OCI-LY1 (cell line): ENCODE measurements at regions not wholly inside any gene's neighbourhood (a gene's known extent, or its start where the extent isn't known, plus 50 kb on each side); places are given as distances from the start of the nearest gene placed in this dataset.

ENCODE experiments used
- H2AFZ ChIP-seq: fragments of 200-600 bp; sonication (generic), shearing (Covaris generic); 2 replicates; pipeline ENCODE4 v1.6.0; 2014; ENCODE audit warnings: antibody characterized with exemption, mild to moderate bottlenecking, low read length
- H3F3A ChIP-seq: fragments of 200-600 bp; sonication (generic), shearing (Covaris generic); 2 replicates; pipeline ENCODE4 v1.6.0; 2014; ENCODE audit warnings: mild to moderate bottlenecking, antibody characterized with exemption, low read length, moderate library complexity; ENCODE audit not compliant: insufficient read depth
- H3K27ac ChIP-seq: fragments of 200-600 bp; sonication (generic); 2 replicates; pipeline ENCODE4 v1.5.1; 2014; ENCODE audit warnings: low read length, mixed run types, mild to moderate bottlenecking, low read depth; ENCODE audit not compliant: poor library complexity, severe bottlenecking
- H3K27me3 ChIP-seq: fragments of 200-600 bp; sonication (generic); 2 replicates; pipeline ENCODE4 v1.6.0; 2014; ENCODE audit warnings: antibody characterized with exemption, mild to moderate bottlenecking, low read length, moderate library complexity; ENCODE audit not compliant: insufficient read depth
- H3K36me3 ChIP-seq: fragments of 200-600 bp; sonication (generic); 2 replicates; pipeline ENCODE4 v1.6.1; 2014; ENCODE audit warnings: mild to moderate bottlenecking, antibody characterized with exemption, low read length, moderate library complexity, mixed read lengths; ENCODE audit not compliant: insufficient read depth
- H3K4me1 ChIP-seq: fragments of 200-600 bp; sonication (generic); 2 replicates; pipeline ENCODE4 v1.5.1; 2014; ENCODE audit warnings: mild to moderate bottlenecking, low read length, moderate library complexity; ENCODE audit not compliant: insufficient read depth, severe bottlenecking
- H3K4me2 ChIP-seq: fragments of 200-600 bp; sonication (generic), shearing (Covaris generic); 2 replicates; pipeline ENCODE4 v1.6.1; 2014; ENCODE audit warnings: low read length
- H3K4me3 ChIP-seq: fragments of 200-600 bp; sonication (generic); 2 replicates; pipeline ENCODE4 v1.5.1; 2014; ENCODE audit warnings: low read length, low read depth, mild to moderate bottlenecking, mixed read lengths; ENCODE audit not compliant: poor library complexity, severe bottlenecking
- H3K79me2 ChIP-seq: fragments of 200-600 bp; shearing (Covaris generic); 2 replicates; pipeline ENCODE4 v1.6.1; 2016; ENCODE audit warnings: mixed run types, low read length, mixed read lengths; ENCODE audit not compliant: insufficient read depth
- H3K9ac ChIP-seq: fragments of 200-600 bp; sonication (generic), shearing (Covaris generic); 2 replicates; pipeline ENCODE4 v1.6.1; 2014; ENCODE audit warnings: mild to moderate bottlenecking, low read length, mixed read lengths
- H3K9me2 ChIP-seq: fragments of 200-600 bp; sonication (generic), shearing (Covaris generic); 2 replicates; pipeline ENCODE4 v1.6.1; 2014; ENCODE audit warnings: low read depth, mild to moderate bottlenecking, low read length, mixed read lengths
- H3K9me3 ChIP-seq: fragments of 200-600 bp; shearing (Covaris generic); 2 replicates; pipeline ENCODE4 v1.6.1; 2014; ENCODE audit warnings: low read length, mixed read lengths
- H4K20me1 ChIP-seq: fragments of 200-600 bp; sonication (generic), shearing (Covaris generic); 2 replicates; pipeline ENCODE4 v1.6.0; 2016; ENCODE audit warnings: mild to moderate bottlenecking, low read length; ENCODE audit not compliant: insufficient read depth
- EZH2 ChIP-seq: fragments of 200-600 bp; sonication (generic), shearing (Covaris generic); IDR thresholded peaks from 2 replicates; pipeline ENCODE4 v1.8.0; 2017; ENCODE audit warnings: borderline replicate concordance, mixed run types, mild to moderate bottlenecking, antibody characterized with exemption, low read length, moderate library complexity, mixed read lengths
- TF ChIP-seq, protein P1 (sequence below): fragments of 200-600 bp; sonication (generic), shearing (Covaris generic); IDR thresholded peaks from 2 replicates; pipeline ENCODE4 v1.5.1; 2017; ENCODE audit warnings: mild to moderate bottlenecking, antibody characterized with exemption, low read length, moderate library complexity, mixed read lengths

DNA sequence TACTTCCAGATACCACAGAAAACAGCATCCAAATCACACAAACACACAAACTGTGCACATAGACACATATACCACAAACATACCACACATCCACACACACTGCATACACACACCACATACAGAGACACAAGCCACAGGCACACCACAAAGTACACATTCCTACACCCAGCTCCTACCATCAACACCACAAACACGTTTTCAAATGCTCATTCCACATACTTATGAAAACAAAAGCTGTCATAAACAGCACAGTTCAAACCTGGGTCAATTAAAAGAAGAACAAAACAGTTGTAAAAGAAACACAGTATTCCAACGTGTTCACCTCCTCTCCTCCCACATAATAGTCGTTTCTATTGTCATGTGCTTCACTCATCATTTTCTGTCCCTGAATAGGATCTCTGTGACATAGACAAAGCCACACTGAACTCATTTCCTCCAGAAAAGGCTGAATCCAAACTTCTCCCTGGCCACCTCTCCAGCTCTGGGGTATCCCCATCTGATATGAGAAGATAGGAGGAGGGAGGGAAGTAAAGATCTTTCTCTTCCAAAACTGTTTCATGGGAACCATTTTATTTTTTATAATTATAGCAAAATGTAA is 89.2 kb downstream of the CXCL12 start:
- Histone ChIP-seq H3K4me2 (no peak overlapping the region), H3K27me3 (no peaks in the 10 kb centered on the region)

DNA sequence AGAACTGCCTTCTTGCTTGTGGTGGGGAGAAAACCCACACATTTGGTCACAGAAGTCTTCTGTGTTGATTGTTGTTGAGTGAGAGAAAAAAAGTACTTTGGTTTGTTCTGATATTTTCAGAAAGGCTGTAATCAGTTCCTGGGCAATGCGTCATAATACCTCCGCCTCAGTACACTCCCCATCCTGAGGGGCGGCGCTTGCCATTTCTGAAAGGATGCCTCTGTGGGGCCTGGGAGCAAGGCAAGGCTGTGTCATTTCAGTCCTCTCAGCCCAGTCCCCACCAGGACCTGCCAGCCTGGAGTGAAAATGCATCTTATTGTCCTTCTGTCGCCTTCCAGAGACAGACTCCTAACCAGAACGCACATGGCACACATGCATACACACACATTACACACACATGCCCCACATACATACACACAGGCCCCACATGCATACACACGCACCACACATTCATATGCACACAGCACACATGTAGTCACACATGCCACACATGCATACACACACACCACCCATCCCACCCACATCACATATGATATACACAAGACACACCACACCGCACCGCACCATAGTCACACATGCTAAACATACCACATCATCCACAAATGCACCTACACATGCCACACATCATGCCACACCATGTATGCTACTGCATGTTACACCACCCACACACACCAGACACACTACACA is 90.0 kb downstream of the CXCL12 start:
- Histone ChIP-seq H3K4me1 (no peaks in the 10 kb centered on the region), H3K27me3 (no peaks in the 10 kb centered on the region), H3F3A (no peaks in the 10 kb centered on the region), H3K9me2 (no peaks in the 10 kb centered on the region), H3K27ac (no peak overlapping the region), H3K9me3 (no peaks in the 10 kb centered on the region), H3K4me3 (no peak overlapping the region), H3K4me2 (no peak overlapping the region), H4K20me1 (no peaks in the 10 kb centered on the region), H3K36me3 (no peaks in the 10 kb centered on the region), H3K9ac (no peak overlapping the region), H3K79me2 (no peaks in the 10 kb centered on the region), H2AFZ (no peak overlapping the region)
- no peak for TF ChIP-seq EZH2
- TF ChIP-seq, protein P1, sequence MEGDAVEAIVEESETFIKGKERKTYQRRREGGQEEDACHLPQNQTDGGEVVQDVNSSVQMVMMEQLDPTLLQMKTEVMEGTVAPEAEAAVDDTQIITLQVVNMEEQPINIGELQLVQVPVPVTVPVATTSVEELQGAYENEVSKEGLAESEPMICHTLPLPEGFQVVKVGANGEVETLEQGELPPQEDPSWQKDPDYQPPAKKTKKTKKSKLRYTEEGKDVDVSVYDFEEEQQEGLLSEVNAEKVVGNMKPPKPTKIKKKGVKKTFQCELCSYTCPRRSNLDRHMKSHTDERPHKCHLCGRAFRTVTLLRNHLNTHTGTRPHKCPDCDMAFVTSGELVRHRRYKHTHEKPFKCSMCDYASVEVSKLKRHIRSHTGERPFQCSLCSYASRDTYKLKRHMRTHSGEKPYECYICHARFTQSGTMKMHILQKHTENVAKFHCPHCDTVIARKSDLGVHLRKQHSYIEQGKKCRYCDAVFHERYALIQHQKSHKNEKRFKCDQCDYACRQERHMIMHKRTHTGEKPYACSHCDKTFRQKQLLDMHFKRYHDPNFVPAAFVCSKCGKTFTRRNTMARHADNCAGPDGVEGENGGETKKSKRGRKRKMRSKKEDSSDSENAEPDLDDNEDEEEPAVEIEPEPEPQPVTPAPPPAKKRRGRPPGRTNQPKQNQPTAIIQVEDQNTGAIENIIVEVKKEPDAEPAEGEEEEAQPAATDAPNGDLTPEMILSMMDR = no peak

More for the DNA sequence above, 89.2 kb downstream of the CXCL12 start:
- TF ChIP-seq EZH2 = no peak
- TF ChIP-seq, protein P1 = no peak
- Histone ChIP-seq H3K4me1 (no peaks in the 10 kb centered on the region), H3K36me3 (no peaks in the 10 kb centered on the region), H3K4me3 (no peak overlapping the region), H4K20me1 (no peaks in the 10 kb centered on the region), H2AFZ (no peak overlapping the region), H3K9me2 (no peaks in the 10 kb centered on the region), H3K9ac (no peak overlapping the region), H3K79me2 (no peaks in the 10 kb centered on the region), H3F3A (no peaks in the 10 kb centered on the region), H3K27ac (no peak overlapping the region), H3K9me3 (no peaks in the 10 kb centered on the region)

- Histone ChIP-seq H3K9me3 (no peaks in the 10 kb centered on the region), H3K27me3 (no peaks in the 10 kb centered on the region), H3K9ac (no peak overlapping the region), H3K4me3 (no peak overlapping the region), H3K36me3 (no peaks in the 10 kb centered on the region), H3K27ac (no peak overlapping the region), H3K9me2 (no peaks in the 10 kb centered on the region), H4K20me1 (no peaks in the 10 kb centered on the region), H3F3A (no peaks in the 10 kb centered on the region), H3K4me1 (no peaks in the 10 kb centered on the region), H3K4me2 (no peak overlapping the region), H2AFZ (no peak overlapping the region), H3K79me2 (no peaks in the 10 kb centered on the region)
- TF ChIP-seq, protein P1 = no peak
- no peak for TF ChIP-seq EZH2
These were observed 91.1 kb downstream of the CXCL12 start for GRCh38 chr10:44293842-44294241.
